Duodenal mucosa (tissue), 2 donors: ENCODE measurements at regions not wholly inside any gene's neighbourhood (a gene's known extent, or its start where the extent isn't known, plus 50 kb on each side); places are given as distances from the start of the nearest gene placed in this dataset.

ENCODE experiments used
- H3K27ac ChIP-seq: one replicate; pipeline ENCODE4 v1.7.0; 2013; ENCODE audit warnings: low read depth, low read length
- H3K27me3 ChIP-seq, 2 donors: one replicate each; pipeline ENCODE4 v1.7.0; 2013; ENCODE audit warnings: low read length in 2 of 2, control low read depth in 1 of 2; ENCODE audit not compliant: insufficient read depth in 2 of 2, control insufficient read depth in 1 of 2
- H3K36me3 ChIP-seq, 2 donors: one replicate each; pipeline ENCODE4 v1.7.0; 2013; ENCODE audit warnings: low read length in 2 of 2, control low read depth in 1 of 2; ENCODE audit not compliant: insufficient read depth in 2 of 2, control insufficient read depth in 1 of 2
- H3K4me1 ChIP-seq, 2 donors: one replicate each; pipeline ENCODE4 v1.7.0; 2013; ENCODE audit warnings: low read length in 2 of 2, control low read depth in 1 of 2; ENCODE audit not compliant: insufficient read depth in 2 of 2, control insufficient read depth in 1 of 2
- H3K4me3 ChIP-seq, 2 donors: one replicate each; pipeline ENCODE4 v1.7.0; 2013; ENCODE audit warnings: low read length in 2 of 2, low read depth in 1 of 2
- H3K9ac ChIP-seq, 2 donors: one replicate each; pipeline ENCODE4 v1.7.0; 2013; ENCODE audit warnings: low read length in 2 of 2, low read depth in 1 of 2
- H3K9me3 ChIP-seq, 2 donors: one replicate each; pipeline ENCODE4 v1.7.0; 2013; ENCODE audit warnings: low read length in 2 of 2, control low read depth in 1 of 2; ENCODE audit not compliant: control insufficient read depth in 1 of 2

- no peak overlapping the region for H3K4me3 ChIP-seq
- no peak overlapping the region for H3K9ac ChIP-seq
- H3K9me3 ChIP-seq: no peaks in the 10 kb centered on the region
- H3K27me3 ChIP-seq: no peaks in the 10 kb centered on the region
- no peak overlapping the region for H3K27ac ChIP-seq
- no peaks in the 10 kb centered on the region for H3K36me3 ChIP-seq
- H3K4me1 ChIP-seq: no peaks in the 10 kb centered on the region
Measured at GRCh38 chr1:60562740-60563139, 489.2 kb upstream of the C1orf87 start.

GRCh38 chr1:60560701-60561100 is 487.1 kb upstream of the C1orf87 start:
- no peaks in the 10 kb centered on the region for H3K27me3 ChIP-seq
- no peak overlapping the region for H3K27ac ChIP-seq
- no peaks in the 10 kb centered on the region for H3K9me3 ChIP-seq
- no peak overlapping the region for H3K4me3 ChIP-seq
- H3K9ac ChIP-seq: no peak overlapping the region
- H3K36me3 ChIP-seq: no peaks in the 10 kb centered on the region
- H3K4me1 ChIP-seq: no peaks in the 10 kb centered on the region

- no peaks in the 10 kb centered on the region for H3K9me3 ChIP-seq
- H3K36me3 ChIP-seq: no peaks in the 10 kb centered on the region
- no peaks in the 10 kb centered on the region for H3K27me3 ChIP-seq
- no peaks in the 10 kb centered on the region for H3K4me1 ChIP-seq
- H3K4me3 ChIP-seq: no peak overlapping the region
- H3K9ac ChIP-seq: no peak overlapping the region
- H3K27ac ChIP-seq: no peak overlapping the region
Measured at GRCh38 chr1:60558236-60558635, 484.7 kb upstream of the C1orf87 start.

- no peak overlapping the region for H3K9ac ChIP-seq
- H3K9me3 ChIP-seq: no peaks in the 10 kb centered on the region
- no peak overlapping the region for H3K4me3 ChIP-seq
- H3K27ac ChIP-seq: no peak overlapping the region
- no peaks in the 10 kb centered on the region for H3K36me3 ChIP-seq
- H3K4me1 ChIP-seq: no peaks in the 10 kb centered on the region
- no peaks in the 10 kb centered on the region for H3K27me3 ChIP-seq
Measured at GRCh38 chr1:60553730-60554129, 480.2 kb upstream of the C1orf87 start.

GRCh38 chr1:60547821-60548220 is 474.3 kb upstream of the C1orf87 start:
- Histone ChIP-seq H3K36me3 (no peaks in the 10 kb centered on the region), H3K27me3 (no peaks in the 10 kb centered on the region), H3K4me3 (no peak overlapping the region), H3K27ac (no peak overlapping the region), H3K9ac (no peak overlapping the region), H3K9me3 (no peaks in the 10 kb centered on the region), H3K4me1 (no peaks in the 10 kb centered on the region)

- Histone ChIP-seq H3K4me3 (no peak overlapping the region), H3K36me3 (no peaks in the 10 kb centered on the region), H3K27ac (no peak overlapping the region), H3K9me3 (peaks cover 0 to 4% of the 10 kb centered on the region in 2 donors), H3K4me1 (no peaks in the 10 kb centered on the region), H3K9ac (no peak overlapping the region), H3K27me3 (no peaks in the 10 kb centered on the region)
Measured at GRCh38 chr1:60541831-60542532, 468.4 kb upstream of the C1orf87 start.

- no peak overlapping the region for H3K27ac ChIP-seq
- H3K4me3 ChIP-seq: no peak overlapping the region
- no peaks in the 10 kb centered on the region for H3K27me3 ChIP-seq
- no peak overlapping the region for H3K9ac ChIP-seq
- no peaks in the 10 kb centered on the region for H3K36me3 ChIP-seq
- no peaks in the 10 kb centered on the region for H3K4me1 ChIP-seq
- H3K9me3 ChIP-seq: peaks cover 0 to 4% of the 10 kb centered on the region in 2 donors
Measured at GRCh38 chr1:60540141-60540540, 466.6 kb upstream of the C1orf87 start.

GRCh38 chr1:60535713-60536112 is 462.1 kb upstream of the C1orf87 start:
- Histone ChIP-seq H3K9ac (no peak overlapping the region), H3K9me3 (peaks cover 0 to 4% of the 10 kb centered on the region in 2 donors), H3K4me1 (no peaks in the 10 kb centered on the region), H3K27ac (no peak overlapping the region), H3K27me3 (no peaks in the 10 kb centered on the region), H3K36me3 (no peaks in the 10 kb centered on the region), H3K4me3 (no peak overlapping the region)

- no peaks in the 10 kb centered on the region for H3K4me1 ChIP-seq
- no peaks in the 10 kb centered on the region for H3K27me3 ChIP-seq
- H3K9me3 ChIP-seq: no peaks in the 10 kb centered on the region
- no peak overlapping the region for H3K27ac ChIP-seq
- H3K9ac ChIP-seq: no peak overlapping the region
- H3K4me3 ChIP-seq: no peak overlapping the region
- no peaks in the 10 kb centered on the region for H3K36me3 ChIP-seq
Measured at GRCh38 chr1:60527567-60527966, 454.0 kb upstream of the C1orf87 start.

GRCh38 chr1:60516996-60517395 is 443.4 kb upstream of the C1orf87 start:
- no peak overlapping the region for H3K27ac ChIP-seq
- no peaks in the 10 kb centered on the region for H3K27me3 ChIP-seq
- no peaks in the 10 kb centered on the region for H3K36me3 ChIP-seq
- H3K9me3 ChIP-seq: no peaks in the 10 kb centered on the region
- no peaks in the 10 kb centered on the region for H3K4me1 ChIP-seq
- H3K4me3 ChIP-seq: no peak overlapping the region
- H3K9ac ChIP-seq: no peak overlapping the region

GRCh38 chr1:60510162-60510561 is 436.6 kb upstream of the C1orf87 start:
- H3K27ac ChIP-seq: no peak overlapping the region
- H3K27me3 ChIP-seq: no peaks in the 10 kb centered on the region
- H3K4me1 ChIP-seq: no peaks in the 10 kb centered on the region
- no peaks in the 10 kb centered on the region for H3K9me3 ChIP-seq
- no peak overlapping the region for H3K9ac ChIP-seq
- H3K4me3 ChIP-seq: no peak overlapping the region
- no peaks in the 10 kb centered on the region for H3K36me3 ChIP-seq
